ENCODE measurements at regions not wholly inside any gene's neighbourhood (a gene's known extent, or its start where the extent isn't known, plus 50 kb on each side); places are given as distances from the start of the nearest gene placed in this dataset.

DNA sequence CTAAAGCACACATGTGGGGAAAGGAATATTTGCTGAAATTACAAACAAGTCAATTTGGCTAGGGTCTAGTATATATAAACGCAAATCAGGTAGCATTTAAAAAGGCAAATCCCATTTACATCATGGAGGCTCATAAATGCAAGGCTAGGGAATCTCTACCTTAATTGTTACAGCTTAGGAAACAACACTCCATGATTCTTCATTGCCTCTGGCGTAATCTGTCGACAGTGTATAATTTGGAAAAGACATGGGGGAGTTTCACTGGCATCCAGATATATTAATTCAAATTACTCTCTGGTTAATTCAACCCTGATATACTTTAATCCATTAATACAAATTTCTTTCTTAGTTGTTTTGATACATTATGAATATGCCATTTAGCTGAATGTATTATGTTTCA is 1630.2 kb upstream of the FLRT2 start:
- no peaks in the 10 kb centered on the region for H3K79me2 ChIP-seq (ENCODE audit: insufficient read depth)
- no peak overlapping the region for H3K4me3 ChIP-seq
- in situ Hi-C loops (cut with MboI): loop anchor here (25.0 kb wide), 1 partner anchor 1638 kb away; the partner anchor contains the start of gene FLRT2
- H3K27me3 ChIP-seq (replicated peaks; ENCODE audit: insufficient read depth): no peaks in the 10 kb centered on the region
- no peak overlapping the region for H3K27ac ChIP-seq
- no peaks in the 10 kb centered on the region for H3K9me2 ChIP-seq (ENCODE audit: insufficient read depth)
- no peak for TF ChIP-seq EZH2phosphoT487 (IDR thresholded peaks at IDR 0.05; ENCODE audit: insufficient read depth, low read depth)
- no peak for TF ChIP-seq EZH2 (IDR thresholded peaks at IDR 0.05; ENCODE audit: insufficient read depth, poor library complexity, severe bottlenecking)
- H3K36me3 ChIP-seq (ENCODE audit: low read depth): no peaks in the 10 kb centered on the region
- no peak overlapping the region for H2AFZ ChIP-seq
- H3F3A ChIP-seq (ENCODE audit: insufficient read depth): no peaks in the 10 kb centered on the region
- H3K9ac ChIP-seq: no peak overlapping the region
- no peak overlapping the region for H3K4me2 ChIP-seq (ENCODE audit: unreplicated experiment)
- no peaks in the 10 kb centered on the region for H3K9me3 ChIP-seq (ENCODE audit: low read depth)
- H3K4me1 ChIP-seq (ENCODE audit: insufficient read depth): no peaks in the 10 kb centered on the region
- no peak for DNase-seq
- no peaks in the 10 kb centered on the region for H4K20me1 ChIP-seq (ENCODE audit: insufficient read depth)
- WGBS, 2 experiments (ENCODE audit: low coverage in 1 of 2, low lambda C conversion rate in 2 of 2, missing lambda C conversion rate in 2 of 2): 6 to 8% methylated on average over 3 of the region's 3 CpGs

DNA sequence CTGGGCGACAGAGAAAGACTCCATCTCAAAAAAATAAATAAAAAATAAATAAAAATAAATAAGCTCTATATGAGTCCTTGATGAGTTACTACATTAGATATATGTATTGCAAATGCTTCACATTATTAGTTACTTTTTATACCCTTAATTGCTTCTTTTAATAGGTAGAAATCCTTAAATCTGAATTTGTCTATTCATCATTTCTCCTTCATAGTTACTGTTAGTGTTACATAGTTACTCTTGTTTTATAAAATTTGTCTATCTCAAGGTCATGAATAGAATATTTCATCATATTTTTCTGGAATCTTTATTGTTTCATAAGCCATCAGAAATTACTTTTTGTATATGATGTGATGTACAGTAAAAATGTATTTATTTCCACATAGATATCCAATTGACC is 1624.8 kb upstream of the FLRT2 start:
- H3K4me1 ChIP-seq (ENCODE audit: insufficient read depth): no peaks in the 10 kb centered on the region
- no peak overlapping the region for H3K4me2 ChIP-seq (ENCODE audit: unreplicated experiment)
- H3F3A ChIP-seq (ENCODE audit: insufficient read depth): no peaks in the 10 kb centered on the region
- in situ Hi-C loops (cut with MboI): loop anchor here (25.0 kb wide), 1 partner anchor 1632 kb away; the partner anchor contains the start of gene FLRT2
- H3K9ac ChIP-seq: no peak overlapping the region
- H3K4me3 ChIP-seq: no peak overlapping the region
- DNase-seq: no peak
- H3K27ac ChIP-seq: no peak overlapping the region
- H2AFZ ChIP-seq: no peak overlapping the region
- 16% methylated on average over 1 of the region's 1 CpG for WGBS, 2 experiments (ENCODE audit: low coverage in 1 of 2, low lambda C conversion rate in 2 of 2, missing lambda C conversion rate in 2 of 2)
- no peaks in the 10 kb centered on the region for H3K36me3 ChIP-seq (ENCODE audit: low read depth)
- H3K27me3 ChIP-seq (replicated peaks; ENCODE audit: insufficient read depth): no peaks in the 10 kb centered on the region
- TF ChIP-seq EZH2phosphoT487 (IDR thresholded peaks at IDR 0.05; ENCODE audit: insufficient read depth, low read depth): no peak
- no peak for TF ChIP-seq EZH2 (IDR thresholded peaks at IDR 0.05; ENCODE audit: insufficient read depth, poor library complexity, severe bottlenecking)
- no peaks in the 10 kb centered on the region for H3K79me2 ChIP-seq (ENCODE audit: insufficient read depth)
- no peaks in the 10 kb centered on the region for H3K9me3 ChIP-seq (ENCODE audit: low read depth)
- no peaks in the 10 kb centered on the region for H4K20me1 ChIP-seq (ENCODE audit: insufficient read depth)
- no peaks in the 10 kb centered on the region for H3K9me2 ChIP-seq (ENCODE audit: insufficient read depth)

DNA sequence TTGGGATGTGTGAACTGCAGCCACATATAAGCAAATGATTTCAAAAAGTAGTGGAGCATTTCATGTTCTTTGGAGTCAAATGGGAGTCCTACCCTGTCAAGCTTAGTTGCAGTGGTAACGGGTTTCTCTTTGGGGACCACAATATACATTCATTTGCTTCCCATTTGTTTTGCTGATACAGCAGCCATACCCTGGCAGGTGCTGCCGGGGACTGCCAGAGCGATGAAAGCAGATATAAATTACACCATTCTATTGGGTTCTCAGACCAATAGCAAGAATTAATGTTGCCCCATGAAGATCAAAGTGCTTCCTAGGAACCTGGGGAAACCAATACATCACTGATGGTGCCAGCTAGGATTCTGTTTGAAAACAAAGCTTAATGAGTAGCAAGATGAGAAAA is 1621.5 kb upstream of the FLRT2 start:
- Histone ChIP-seq H3K27me3 (replicated peaks; ENCODE audit: insufficient read depth) (no peaks in the 10 kb centered on the region), H3K9ac (no peak overlapping the region), H3K4me2 (ENCODE audit: unreplicated experiment) (no peak overlapping the region), H3F3A (ENCODE audit: insufficient read depth) (no peaks in the 10 kb centered on the region), H2AFZ (no peak overlapping the region), H4K20me1 (ENCODE audit: insufficient read depth) (no peaks in the 10 kb centered on the region), H3K79me2 (ENCODE audit: insufficient read depth) (no peaks in the 10 kb centered on the region), H3K4me1 (ENCODE audit: insufficient read depth) (no peaks in the 10 kb centered on the region), H3K4me3 (no peak overlapping the region), H3K27ac (no peak overlapping the region), H3K9me3 (ENCODE audit: low read depth) (no peaks in the 10 kb centered on the region), H3K9me2 (ENCODE audit: insufficient read depth) (no peaks in the 10 kb centered on the region), H3K36me3 (ENCODE audit: low read depth) (no peaks in the 10 kb centered on the region)
- in situ Hi-C loops (cut with MboI): loop anchor here (25.0 kb wide), 1 partner anchor 1629 kb away; the partner anchor contains the start of gene FLRT2
- no peak for DNase-seq
- TF ChIP-seq EZH2phosphoT487 (IDR thresholded peaks at IDR 0.05; ENCODE audit: insufficient read depth, low read depth): no peak
- TF ChIP-seq EZH2 (IDR thresholded peaks at IDR 0.05; ENCODE audit: insufficient read depth, poor library complexity, severe bottlenecking): no peak
- 24 to 31% methylated on average over 3 of the region's 3 CpGs for WGBS, 2 experiments (ENCODE audit: low coverage in 1 of 2, low lambda C conversion rate in 2 of 2, missing lambda C conversion rate in 2 of 2)

DNA sequence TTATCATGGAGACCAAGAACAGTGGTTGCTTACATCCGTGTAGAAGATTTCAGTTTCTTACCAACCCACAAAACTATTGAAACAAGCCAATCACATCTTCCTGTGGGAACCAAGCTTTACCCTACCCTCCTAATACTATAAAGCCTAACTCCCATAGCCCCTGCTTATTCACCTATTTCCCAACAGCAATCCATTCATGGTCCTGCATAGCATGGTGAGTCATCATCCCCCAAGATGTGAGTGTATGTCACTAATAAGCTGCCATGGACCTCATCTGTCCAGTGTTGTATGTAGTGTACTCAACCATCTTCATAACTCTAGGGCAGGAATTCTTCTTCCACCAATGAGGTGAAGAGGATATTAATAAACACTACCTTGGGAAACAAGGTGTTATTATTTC is 1620.4 kb upstream of the FLRT2 start:
- H3K36me3 ChIP-seq (ENCODE audit: low read depth): no peaks in the 10 kb centered on the region
- no peaks in the 10 kb centered on the region for H3K79me2 ChIP-seq (ENCODE audit: insufficient read depth)
- H3K9me3 ChIP-seq (ENCODE audit: low read depth): no peaks in the 10 kb centered on the region
- H3K9me2 ChIP-seq (ENCODE audit: insufficient read depth): no peaks in the 10 kb centered on the region
- H3K27ac ChIP-seq: no peak overlapping the region
- H3K27me3 ChIP-seq (replicated peaks; ENCODE audit: insufficient read depth): no peaks in the 10 kb centered on the region
- H3F3A ChIP-seq (ENCODE audit: insufficient read depth): no peaks in the 10 kb centered on the region
- DNase-seq: no peak
- no peak overlapping the region for H3K4me2 ChIP-seq (ENCODE audit: unreplicated experiment)
- no peak for TF ChIP-seq EZH2phosphoT487 (IDR thresholded peaks at IDR 0.05; ENCODE audit: insufficient read depth, low read depth)
- H3K4me3 ChIP-seq: no peak overlapping the region
- in situ Hi-C loops (cut with MboI): loop anchor here (25.0 kb wide), 1 partner anchor 1628 kb away; the partner anchor contains the start of gene FLRT2
- H3K9ac ChIP-seq: no peak overlapping the region
- H4K20me1 ChIP-seq (ENCODE audit: insufficient read depth): no peaks in the 10 kb centered on the region
- 44 to 48% methylated on average over 1 of the region's 1 CpG for WGBS, 2 experiments (ENCODE audit: low coverage in 1 of 2, low lambda C conversion rate in 2 of 2, missing lambda C conversion rate in 2 of 2)
- no peaks in the 10 kb centered on the region for H3K4me1 ChIP-seq (ENCODE audit: insufficient read depth)
- H2AFZ ChIP-seq: no peak overlapping the region
